HepG2 (cell line): ENCODE measurements at regions not wholly inside any gene's neighbourhood (a gene's known extent, or its start where the extent isn't known, plus 50 kb on each side); places are given as distances from the start of the nearest gene placed in this dataset.
A peak's percentile ranks its signal among the peaks of the same experiment; 100 is the strongest.

ENCODE experiments used
- ATAC-seq: fragments of 200-7000 bp; cut with Tn5 transposase; 3 replicates; pipeline ENCODE4 v1.9.1; 2020; ENCODE audit warnings: mild to moderate bottlenecking, moderate library complexity
- BruUV-seq: library from RNA; stranded (reverse); fragments of 400-500 nt; replicated peaks from 2 replicates; lab custom pipeline; 2021; lab: Mats Ljungman, UMichigan
- CTCF ChIA-PET: fragments of 300-600 bp; formaldehyde crosslinking; extraction: SDS; loops from one replicate; lab custom pipeline; 2021; ENCODE audit warnings: low total read pairs, inconsistent platforms, low intra/inter-chr PET ratio; lab: Yijun Ruan, JAX
- POLR2A ChIA-PET: fragments of 350-600 bp; sonication (Branson Sonifier 250); formaldehyde crosslinking; loops from one replicate; lab custom pipeline; 2020; ENCODE audit warnings: antibody characterized with exemption, inconsistent platforms; lab: Yijun Ruan, JAX
- DNase-seq: peaks from one replicate; pipeline ENCODE4 v3.0.0-alpha.2; 2015; ENCODE audit warnings: low spot score
- FAIRE-seq: peaks from 3 replicates; lab custom pipeline; 2011; peaks lifted over from hg19 to GRCh38; lab: Jason Lieb, UNC
- H2AFZ ChIP-seq: one replicate; pipeline ENCODE4 v1.6.1; 2011; ENCODE audit warnings: low read length, inconsistent platforms
- H3K27ac ChIP-seq: fragments of 300-600 bp; 3 replicates; pipeline ENCODE4 v1.8.0; 2011; ENCODE audit warnings: mixed run types, mild to moderate bottlenecking, mixed read lengths, low read length, inconsistent platforms; ENCODE audit not compliant: insufficient read depth; ENCODE audit errors: extremely low read length
- H3K27me3 ChIP-seq, 2 experiments: fragments of 200-600 bp in 1 of 2; 2 replicates in 1 of 2; 3 replicates in 1 of 2; pipeline versions ENCODE4 v1.6.0 to v1.8.0; 2011; ENCODE audit warnings: low read length in 2 of 2, mild to moderate bottlenecking in 2 of 2, moderate library complexity in 2 of 2, inconsistent platforms in 1 of 2; ENCODE audit not compliant: insufficient read depth in 2 of 2, control insufficient read depth in 1 of 2
- H3K36me3 ChIP-seq, 2 experiments: fragments of 200-600 bp in 1 of 2; replicated peaks in 1 of 2; 2 replicates in 1 of 2; 3 replicates in 1 of 2; pipeline versions ENCODE4 v1.5.1 to v1.8.0; 2011; ENCODE audit warnings: low read length in 2 of 2, inconsistent platforms in 1 of 2; ENCODE audit not compliant: insufficient read depth in 2 of 2, control insufficient read depth in 1 of 2
- H3K4me1 ChIP-seq: 2 replicates; pipeline ENCODE4 v1.5.1; 2012; ENCODE audit warnings: low read length, inconsistent platforms; ENCODE audit not compliant: insufficient read depth
- H3K4me2 ChIP-seq: 2 replicates; pipeline ENCODE4 v1.6.0; 2011; ENCODE audit warnings: low read depth, low read length, inconsistent platforms
- H3K4me3 ChIP-seq, 3 experiments: fragments of 200-600 bp in 1 of 3; sonication (generic), shearing (Covaris generic) in 1 of 3; replicated peaks in 1 of 3; 2 replicates each; pipeline ENCODE4 v1.5.1; 2011 to 2016; ENCODE audit warnings: low read length in 3 of 3, inconsistent platforms in 2 of 3, low read depth in 2 of 3, mild to moderate bottlenecking in 2 of 3, control low read depth in 1 of 3, mixed read lengths in 1 of 3; ENCODE audit not compliant: insufficient read depth in 1 of 3
- H3K79me2 ChIP-seq: one replicate; pipeline ENCODE4 v1.6.1; 2011; ENCODE audit warnings: low read length, inconsistent platforms; ENCODE audit not compliant: insufficient read depth
- H3K9ac ChIP-seq: 2 replicates; pipeline ENCODE4 v1.6.0; 2011; ENCODE audit warnings: mild to moderate bottlenecking, low read depth, low read length, inconsistent platforms; ENCODE audit not compliant: insufficient read depth
- H3K9me3 ChIP-seq: 2 replicates; pipeline ENCODE4 v1.5.1; 2012; ENCODE audit warnings: mild to moderate bottlenecking, low read length
- H4K20me1 ChIP-seq: 2 replicates; pipeline ENCODE4 v1.6.0; 2011; ENCODE audit warnings: inconsistent platforms, mild to moderate bottlenecking, low read length, moderate library complexity; ENCODE audit not compliant: insufficient read depth
- MAFF ChIP-seq: IDR thresholded peaks from 2 replicates; pipeline ENCODE4 v1.6.1; 2011; ENCODE audit warnings: low read depth, low read length, improper control_type of control experiment
- MAFK ChIP-seq, 2 experiments: IDR thresholded peaks in 1 of 2; conservative IDR thresholded peaks in 1 of 2; 2 replicates each; pipeline ENCODE4 v1.6.1; 2011; ENCODE audit warnings: improper control_type of control experiment in 2 of 2, low read length in 2 of 2
- MLXIP ChIP-seq: sonication (generic); formaldehyde crosslinking; IDR thresholded peaks from 2 replicates; pipeline ENCODE4 v1.9.0; 2021; ENCODE audit warnings: missing genetic modification reagents, borderline replicate concordance
- NFE2L2 ChIP-seq: fragments of 150-350 bp; IDR thresholded peaks from 2 replicates; pipeline ENCODE4 v1.6.1; 2014; ENCODE audit warnings: low read length
- ZSCAN12 ChIP-seq: sonication (generic); formaldehyde crosslinking; IDR thresholded peaks from 2 replicates; pipeline ENCODE4 v1.9.0; 2021; ENCODE audit warnings: mild to moderate bottlenecking, missing genetic modification reagents
- WGBS: methylation state at CpG from one replicate; pipeline ENCODE4 v1.1.6; 2017; ENCODE audit warnings: low lambda C conversion rate; 5-methylcytosine and 5-hydroxymethylcytosine counted together
- in situ Hi-C: cut with HindIII; loops from 2 replicates; pipeline ENCODE4 v1.10.0; 2017; ENCODE audit warnings: low pct_unique_long_range_greater_than_20kb; ENCODE audit not compliant: extremely low pct_ligation_motif_present
- intact Hi-C: fragments of 100-400 bp; cut with micrococcal nuclease; formaldehyde crosslinking; loops from one replicate; pipeline ENCODE4 v1.10.0; 2022; ENCODE audit not compliant: unreplicated experiment
- TF ChIP-seq, protein P1 (sequence below): sonication (generic); IDR thresholded peaks from 2 replicates; pipeline ENCODE4 v1.6.1; 2016; ENCODE audit warnings: low read depth, borderline replicate concordance
- TF ChIP-seq, protein P2 (sequence below): sonication (generic); formaldehyde crosslinking; IDR thresholded peaks from 2 replicates; pipeline ENCODE4 v1.4.0; 2020; ENCODE audit warnings: mild to moderate bottlenecking, missing genetic modification reagents
- TF ChIP-seq, protein P3 (sequence below): sonication (generic); formaldehyde crosslinking; IDR thresholded peaks from 2 replicates; pipeline ENCODE4 v1.8.1; 2023; ENCODE audit warnings: mild to moderate bottlenecking, moderate library complexity, missing genetic modification reagents

DNA sequence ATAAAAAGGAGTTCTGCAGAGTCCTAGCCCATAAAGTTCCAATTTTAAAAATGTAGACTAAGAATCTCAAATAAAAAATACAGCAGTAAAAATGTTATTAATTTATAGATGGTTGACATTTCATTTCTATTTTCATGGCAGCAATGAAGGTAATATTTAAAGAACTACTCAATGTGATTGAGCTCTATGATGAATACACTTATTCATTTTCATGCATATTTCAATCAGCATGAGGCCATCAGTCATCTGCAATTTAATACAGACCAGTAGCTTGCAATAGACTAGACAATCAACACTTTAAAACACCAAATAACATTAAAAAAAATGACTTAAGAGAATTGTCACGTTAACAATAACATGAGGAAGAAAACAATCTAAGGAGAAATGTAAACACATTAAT, 1295.8 kb upstream of the ALCAM start (continued):
- TF ChIP-seq, protein P1, sequence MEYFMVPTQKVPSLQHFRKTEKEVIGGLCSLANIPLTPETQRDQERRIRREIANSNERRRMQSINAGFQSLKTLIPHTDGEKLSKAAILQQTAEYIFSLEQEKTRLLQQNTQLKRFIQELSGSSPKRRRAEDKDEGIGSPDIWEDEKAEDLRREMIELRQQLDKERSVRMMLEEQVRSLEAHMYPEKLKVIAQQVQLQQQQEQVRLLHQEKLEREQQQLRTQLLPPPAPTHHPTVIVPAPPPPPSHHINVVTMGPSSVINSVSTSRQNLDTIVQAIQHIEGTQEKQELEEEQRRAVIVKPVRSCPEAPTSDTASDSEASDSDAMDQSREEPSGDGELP: no peak
- TF ChIP-seq ZSCAN12 (CRISPR knock-in tag): no peak
- TF ChIP-seq MLXIP (CRISPR knock-in tag): no peak
- TF ChIP-seq, protein P2, sequence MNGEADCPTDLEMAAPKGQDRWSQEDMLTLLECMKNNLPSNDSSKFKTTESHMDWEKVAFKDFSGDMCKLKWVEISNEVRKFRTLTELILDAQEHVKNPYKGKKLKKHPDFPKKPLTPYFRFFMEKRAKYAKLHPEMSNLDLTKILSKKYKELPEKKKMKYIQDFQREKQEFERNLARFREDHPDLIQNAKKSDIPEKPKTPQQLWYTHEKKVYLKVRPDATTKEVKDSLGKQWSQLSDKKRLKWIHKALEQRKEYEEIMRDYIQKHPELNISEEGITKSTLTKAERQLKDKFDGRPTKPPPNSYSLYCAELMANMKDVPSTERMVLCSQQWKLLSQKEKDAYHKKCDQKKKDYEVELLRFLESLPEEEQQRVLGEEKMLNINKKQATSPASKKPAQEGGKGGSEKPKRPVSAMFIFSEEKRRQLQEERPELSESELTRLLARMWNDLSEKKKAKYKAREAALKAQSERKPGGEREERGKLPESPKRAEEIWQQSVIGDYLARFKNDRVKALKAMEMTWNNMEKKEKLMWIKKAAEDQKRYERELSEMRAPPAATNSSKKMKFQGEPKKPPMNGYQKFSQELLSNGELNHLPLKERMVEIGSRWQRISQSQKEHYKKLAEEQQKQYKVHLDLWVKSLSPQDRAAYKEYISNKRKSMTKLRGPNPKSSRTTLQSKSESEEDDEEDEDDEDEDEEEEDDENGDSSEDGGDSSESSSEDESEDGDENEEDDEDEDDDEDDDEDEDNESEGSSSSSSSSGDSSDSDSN (CRISPR knock-in tag): no peak

- DNase-seq (no peak), ATAC-seq (no peak), FAIRE-seq (no peak)
- POLR2A ChIA-PET: no interaction called here
- H3K4me2 ChIP-seq: no peak overlapping the region
- in situ Hi-C loops (no loop called here), intact Hi-C loops (no loop called here)
- H2AFZ ChIP-seq: no peak overlapping the region
- no peaks in the 10 kb centered on the region for H4K20me1 ChIP-seq
- BruUV-seq: no TSS peak
- H3K36me3 ChIP-seq: no peaks in the 10 kb centered on the region
- TF ChIP-seq NFE2L2 (0 out of 2 replicates have a peak, but pooled peaks have one; percentile 31), MAFF (peak; percentile 95), MAFK (conservative IDR thresholded peaks at IDR 0.05 in 1 of 2, IDR thresholded peaks at IDR 0.05 in 1 of 2; ENCODE audit: low read length in 2 of 2) (peak; percentile 93 to 97)
- TF ChIP-seq, protein P3, sequence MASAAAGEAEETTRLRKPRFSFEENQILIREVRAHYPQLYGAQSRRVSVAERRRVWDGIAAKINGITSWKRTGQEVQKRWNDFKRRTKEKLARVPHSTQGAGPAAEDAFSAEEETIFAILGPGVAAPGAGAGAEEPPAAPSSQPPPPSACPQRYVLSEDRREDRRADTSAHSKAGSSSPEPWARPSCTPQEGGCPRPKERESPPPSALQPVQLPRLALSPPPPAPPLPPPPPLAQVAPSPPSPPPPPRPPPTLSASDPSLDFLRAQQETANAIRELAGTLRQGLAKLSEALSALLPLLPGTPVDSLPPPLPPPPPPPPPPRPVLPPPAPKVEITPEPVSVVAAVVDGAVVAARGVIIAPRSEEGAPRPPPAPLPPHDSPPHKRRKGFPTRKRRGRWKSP (CRISPR knock-in tag): no peak
- CTCF ChIA-PET: no interaction called here
- WGBS: 3% methylated on average over 1 of the region's 1 CpG
- no peak overlapping the region for H3K4me3 ChIP-seq
- H3K9ac ChIP-seq: no peak overlapping the region
- no peaks in the 10 kb centered on the region for H3K9me3 ChIP-seq
- H3K27ac ChIP-seq: no peak overlapping the region
- no peaks in the 10 kb centered on the region for H3K27me3 ChIP-seq
- no peaks in the 10 kb centered on the region for H3K79me2 ChIP-seq
- H3K4me1 ChIP-seq: no peaks in the 10 kb centered on the region
These were observed 1286.6 kb upstream of the ALCAM start for GRCh38 chr3:104080088-104080626.
